ENCODE measurements at regions not wholly inside any gene's neighbourhood (a gene's known extent, or its start where the extent isn't known, plus 50 kb on each side); places are given as distances from the start of the nearest gene placed in this dataset.

- FAIRE-seq (no peak), DNase-seq (no peak)
- H3K27me3 ChIP-seq (ENCODE audit: control insufficient read depth, insufficient read depth, low read length), result no peaks in the 10 kb centered on the region
- no peak overlapping the region for H3K4me3 ChIP-seq (ENCODE audit: low read length in 3 of 3)
- H3K36me3 ChIP-seq (ENCODE audit: control insufficient read depth in 2 of 3, insufficient read depth in 3 of 3, low read length in 3 of 3), result no peaks in the 10 kb centered on the region
- no peaks in the 10 kb centered on the region for H3K9me3 ChIP-seq (ENCODE audit: control insufficient read depth in 2 of 3, insufficient read depth in 1 of 3, low read length in 3 of 3)
- H3K27ac ChIP-seq (ENCODE audit: low read depth in 2 of 2, low read length in 2 of 2), result no peak overlapping the region
- no peaks in the 10 kb centered on the region for H3K4me1 ChIP-seq (ENCODE audit: control insufficient read depth in 2 of 3, insufficient read depth in 2 of 3, low read depth in 1 of 3, low read length in 3 of 3)
- intact Hi-C loops (cut with DNase I), result no loop called here
- TF ChIP-seq CTCF (IDR thresholded peaks at IDR 0.05; ENCODE audit: borderline replicate concordance, extremely low read depth, insufficient read depth), result no peak
- no peak overlapping the region for H3K9ac ChIP-seq (ENCODE audit: low read length in 3 of 3)
Observed at GRCh38 chrX:5180135-5180741, 1048.4 kb downstream of the NLGN4X start.

DNA sequence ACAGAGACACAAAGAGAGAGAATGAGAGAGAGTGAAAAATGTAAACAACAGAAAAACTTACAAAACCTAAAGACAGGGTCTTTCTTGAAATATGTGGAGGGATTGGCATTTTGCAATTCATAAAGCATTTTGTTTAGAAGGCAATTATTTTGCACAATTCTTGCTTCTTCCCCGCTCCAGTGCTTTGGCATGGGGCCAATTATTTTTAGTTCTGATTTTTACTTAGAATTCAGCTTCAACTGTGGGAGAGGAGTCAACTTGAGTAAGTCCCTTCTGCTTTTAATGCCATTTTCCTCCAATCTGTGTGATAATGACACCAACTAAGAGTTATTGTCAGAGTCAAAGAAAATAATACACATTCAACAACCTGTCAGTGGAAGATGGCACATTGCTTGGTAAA is 1051.9 kb downstream of the NLGN4X start:
- TF ChIP-seq CTCF (IDR thresholded peaks at IDR 0.05; ENCODE audit: borderline replicate concordance, extremely low read depth, insufficient read depth), result no peak
- H3K4me3 ChIP-seq (ENCODE audit: low read length in 3 of 3), result peak overlapping the region in 1 of 3 donors; percentile 17
- no peaks in the 10 kb centered on the region for H3K27me3 ChIP-seq (ENCODE audit: control insufficient read depth, insufficient read depth, low read length)
- no peaks in the 10 kb centered on the region for H3K36me3 ChIP-seq (ENCODE audit: control insufficient read depth in 2 of 3, insufficient read depth in 3 of 3, low read length in 3 of 3)
- no peaks in the 10 kb centered on the region for H3K4me1 ChIP-seq (ENCODE audit: control insufficient read depth in 2 of 3, insufficient read depth in 2 of 3, low read depth in 1 of 3, low read length in 3 of 3)
- no peak overlapping the region for H3K9ac ChIP-seq (ENCODE audit: low read length in 3 of 3)
- no peak overlapping the region for H3K27ac ChIP-seq (ENCODE audit: low read depth in 2 of 2, low read length in 2 of 2)
- intact Hi-C loops (cut with DNase I), result no loop called here
- no peaks in the 10 kb centered on the region for H3K9me3 ChIP-seq (ENCODE audit: control insufficient read depth in 2 of 3, insufficient read depth in 1 of 3, low read length in 3 of 3)
- DNase-seq, result no peak
- FAIRE-seq, result no peak

DNA sequence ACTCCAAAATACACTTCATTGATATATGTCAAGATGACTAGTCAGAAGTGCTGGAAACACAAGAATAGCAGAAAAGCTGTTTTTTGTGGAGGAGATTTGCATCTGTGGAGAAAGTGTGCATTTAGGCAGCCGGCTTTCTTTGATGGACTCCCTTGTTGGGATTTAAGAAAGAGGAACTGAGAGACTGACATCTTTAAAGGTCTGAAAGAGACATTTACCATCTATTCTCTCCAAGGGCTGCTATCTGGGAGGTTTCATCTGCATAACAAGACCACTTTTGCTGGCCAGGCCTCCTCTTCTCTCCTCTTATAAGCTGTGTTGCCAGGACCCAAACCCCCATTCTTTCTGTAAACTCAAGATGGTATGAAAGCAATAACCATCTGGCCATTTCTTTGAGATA is 1065.0 kb downstream of the NLGN4X start:
- intact Hi-C loops (cut with DNase I), result no loop called here
- Histone ChIP-seq H3K27ac (ENCODE audit: low read depth in 2 of 2, low read length in 2 of 2) (no peak overlapping the region), H3K9me3 (ENCODE audit: control insufficient read depth in 2 of 3, insufficient read depth in 1 of 3, low read length in 3 of 3) (no peaks in the 10 kb centered on the region), H3K4me1 (ENCODE audit: control insufficient read depth in 2 of 3, insufficient read depth in 2 of 3, low read depth in 1 of 3, low read length in 3 of 3) (no peaks in the 10 kb centered on the region), H3K4me3 (ENCODE audit: low read length in 3 of 3) (no peak overlapping the region), H3K9ac (ENCODE audit: low read length in 3 of 3) (no peak overlapping the region), H3K36me3 (ENCODE audit: control insufficient read depth in 2 of 3, insufficient read depth in 3 of 3, low read length in 3 of 3) (no peaks in the 10 kb centered on the region), H3K27me3 (ENCODE audit: control insufficient read depth, insufficient read depth, low read length) (no peaks in the 10 kb centered on the region)
- no peak for TF ChIP-seq CTCF (IDR thresholded peaks at IDR 0.05; ENCODE audit: borderline replicate concordance, extremely low read depth, insufficient read depth)
- DNase-seq, result no peak
- no peak for FAIRE-seq

DNA sequence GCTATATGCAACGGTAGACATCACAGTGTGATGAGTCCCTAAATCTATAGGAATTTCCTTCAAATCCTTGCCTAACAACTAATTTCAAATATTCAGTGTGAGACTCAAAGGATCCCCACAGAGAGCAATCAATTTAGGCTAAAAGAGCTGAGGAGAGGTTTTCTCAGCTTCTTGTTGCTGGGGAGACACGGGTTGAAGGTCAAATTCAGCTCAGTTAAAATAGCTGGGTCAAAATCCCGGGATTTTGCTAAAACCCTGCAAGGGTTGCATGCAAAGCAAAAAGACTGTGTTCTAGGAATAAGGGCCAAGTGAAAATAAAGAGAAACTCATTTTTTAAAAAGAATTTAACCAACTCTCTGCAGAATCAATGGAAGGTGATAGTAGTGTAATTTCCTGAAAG is 1073.4 kb downstream of the NLGN4X start:
- no peaks in the 10 kb centered on the region for H3K9me3 ChIP-seq (ENCODE audit: control insufficient read depth in 2 of 3, insufficient read depth in 1 of 3, low read length in 3 of 3)
- FAIRE-seq (no peak), DNase-seq (no peak)
- no peak overlapping the region for H3K4me3 ChIP-seq (ENCODE audit: low read length in 3 of 3)
- TF ChIP-seq CTCF (IDR thresholded peaks at IDR 0.05; ENCODE audit: borderline replicate concordance, extremely low read depth, insufficient read depth), result no peak
- H3K4me1 ChIP-seq (ENCODE audit: control insufficient read depth in 2 of 3, insufficient read depth in 2 of 3, low read depth in 1 of 3, low read length in 3 of 3), result no peaks in the 10 kb centered on the region
- H3K36me3 ChIP-seq (ENCODE audit: control insufficient read depth in 2 of 3, insufficient read depth in 3 of 3, low read length in 3 of 3), result no peaks in the 10 kb centered on the region
- H3K27me3 ChIP-seq (ENCODE audit: control insufficient read depth, insufficient read depth, low read length), result no peaks in the 10 kb centered on the region
- H3K27ac ChIP-seq (ENCODE audit: low read depth in 2 of 2, low read length in 2 of 2), result no peak overlapping the region
- no peak overlapping the region for H3K9ac ChIP-seq (ENCODE audit: low read length in 3 of 3)
- intact Hi-C loops (cut with DNase I), result no loop called here
